ENCODE measurements at regions not wholly inside any gene's neighbourhood (a gene's known extent, or its start where the extent isn't known, plus 50 kb on each side); places are given as distances from the start of the nearest gene placed in this dataset.
"Not testable (repeated sequence)": the region's sequence is repeated elsewhere in the genome, so short reads cannot be mapped to it uniquely, and the experiment has no call there.

DNA sequence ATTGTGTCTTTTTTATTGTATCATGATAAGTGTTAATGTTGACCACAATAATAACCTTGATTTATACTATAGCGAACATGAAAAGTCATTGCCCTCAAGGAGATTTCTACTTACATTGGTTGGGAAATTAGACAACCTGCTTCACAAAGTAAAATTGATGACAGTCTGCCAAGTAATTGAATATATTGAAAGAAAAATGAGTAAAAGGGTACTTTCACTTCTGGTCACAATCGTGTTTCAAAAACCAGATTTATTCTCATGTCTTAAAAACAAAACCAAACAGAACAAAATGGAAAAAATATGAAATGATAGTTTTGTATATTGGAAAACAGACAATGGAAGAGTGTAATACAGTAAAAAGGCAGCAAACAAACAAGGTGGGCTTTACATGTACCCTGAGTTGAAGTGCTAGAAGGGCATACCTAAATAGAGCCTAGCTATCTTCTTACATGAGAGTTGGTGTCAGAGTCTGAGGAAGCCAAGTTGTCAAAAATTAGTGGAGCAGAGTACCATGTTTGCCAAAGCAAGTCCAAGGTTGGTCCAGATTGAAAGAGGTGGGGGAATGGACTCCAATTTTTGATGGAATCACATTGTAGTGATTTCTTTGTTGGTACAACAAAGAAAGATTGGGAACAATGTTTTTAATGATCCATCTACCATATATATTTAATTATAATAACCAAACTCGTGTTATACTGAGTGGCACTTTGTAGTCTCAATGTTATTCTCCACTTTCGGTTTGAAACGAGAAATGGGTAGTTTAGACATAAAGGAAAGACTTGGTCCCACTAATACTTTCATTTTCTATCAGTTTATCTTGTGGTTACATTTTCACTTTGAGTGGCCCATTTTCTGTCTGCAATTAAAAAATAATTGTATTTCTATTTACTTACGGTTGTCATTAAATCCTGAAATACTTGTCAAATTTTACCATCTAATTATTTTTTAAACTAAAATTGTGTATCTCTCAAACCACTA is 775.6 kb downstream of the STIM2 start:
- no peak for DNase-seq (ENCODE audit: low read depth in 2 of 2)

DNA sequence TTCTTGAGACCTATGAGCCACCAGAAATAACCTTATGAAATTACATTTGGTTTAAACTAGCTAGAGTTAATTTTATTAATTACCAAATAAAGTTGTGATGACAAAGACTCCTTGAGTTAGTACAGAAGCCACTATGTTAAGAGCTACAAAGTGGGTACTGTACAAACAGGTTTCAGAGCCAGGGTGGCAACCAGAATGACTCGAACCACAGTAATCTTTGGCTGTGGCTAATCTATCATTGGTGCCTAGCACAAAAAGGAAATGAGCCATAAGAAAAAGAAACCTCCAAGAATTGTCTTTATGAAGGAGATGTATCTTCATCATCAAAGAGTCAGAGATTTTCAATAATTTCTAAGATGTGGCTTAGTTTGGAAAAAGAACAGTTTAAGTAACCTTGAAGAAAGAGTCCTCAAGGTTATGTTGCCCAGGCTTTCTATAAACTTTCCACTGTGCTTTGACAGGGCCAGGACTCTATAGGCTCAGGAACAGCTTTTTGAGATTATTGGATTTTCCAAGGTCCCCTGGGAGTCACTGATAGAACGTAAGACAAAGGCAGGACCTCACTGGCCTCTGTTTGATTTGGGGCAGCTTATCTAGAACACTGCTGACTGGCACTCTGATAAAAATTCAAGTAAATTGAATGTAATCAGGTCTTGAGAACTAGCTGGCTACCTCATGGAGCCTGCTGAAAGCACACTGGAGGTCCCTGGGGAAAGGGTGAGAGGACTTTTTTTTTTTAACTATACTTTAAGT is 777.7 kb downstream of the STIM2 start:
- no peak for DNase-seq (ENCODE audit: low read depth in 2 of 2)

DNA sequence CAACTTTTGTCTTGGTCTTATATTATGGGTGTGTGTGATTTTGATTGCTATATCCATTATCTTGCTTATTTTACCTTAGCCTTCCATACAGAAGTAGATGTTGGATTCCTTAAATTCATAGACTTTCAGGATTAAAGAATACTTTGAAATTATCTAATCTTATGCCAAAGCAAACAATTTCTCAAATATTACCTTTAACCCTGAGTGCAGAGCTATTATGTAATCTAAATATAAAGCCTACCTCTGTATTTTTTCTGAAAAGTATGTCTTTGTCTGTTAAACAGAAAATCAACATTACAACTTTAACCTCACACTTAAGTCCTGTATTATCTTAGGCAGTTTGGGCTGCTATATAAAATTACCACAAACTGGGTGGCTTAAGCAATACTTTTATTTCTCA is 782.5 kb downstream of the STIM2 start:
- DNase-seq (ENCODE audit: low read depth in 2 of 2): no peak

DNA sequence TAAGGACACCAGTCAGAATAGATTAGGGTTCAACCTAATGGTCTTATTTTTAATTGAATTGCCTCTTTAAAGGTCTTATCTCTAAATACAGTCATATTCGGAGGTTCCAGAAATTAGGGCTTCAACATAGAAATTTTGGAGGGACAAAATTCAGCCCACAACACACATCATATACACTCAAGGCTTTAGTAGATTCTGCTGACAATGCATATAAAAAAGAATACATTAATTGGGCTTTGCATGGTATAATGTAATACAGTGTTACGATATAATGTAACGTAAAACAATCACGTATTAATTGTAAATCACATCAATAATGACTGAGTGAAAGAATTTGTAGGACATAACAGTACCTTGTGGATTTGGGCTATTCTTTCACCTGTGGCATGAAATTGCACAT is 787.8 kb downstream of the STIM2 start:
- no peak for DNase-seq (ENCODE audit: low read depth in 2 of 2)

DNA sequence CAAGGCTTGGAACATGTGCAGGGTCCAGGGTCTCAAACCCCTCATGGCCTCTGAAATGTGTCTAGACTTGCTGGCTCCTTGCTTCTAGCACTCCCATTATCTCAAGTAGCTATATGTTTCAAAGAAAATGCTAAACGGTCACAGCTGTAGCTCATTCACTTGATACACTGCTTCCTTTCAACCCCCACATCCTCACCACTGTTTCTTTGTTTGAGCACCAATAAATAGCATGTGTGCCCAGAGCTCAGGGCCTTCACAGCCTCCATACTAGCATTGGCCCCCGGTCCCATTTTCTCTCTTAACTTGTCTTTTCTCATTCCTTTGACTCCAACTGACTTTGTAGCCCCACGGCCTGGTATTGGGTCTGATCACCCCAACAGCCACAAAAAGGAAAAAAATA is 801.8 kb downstream of the STIM2 start:
- no peak for DNase-seq (ENCODE audit: low read depth in 2 of 2)

DNA sequence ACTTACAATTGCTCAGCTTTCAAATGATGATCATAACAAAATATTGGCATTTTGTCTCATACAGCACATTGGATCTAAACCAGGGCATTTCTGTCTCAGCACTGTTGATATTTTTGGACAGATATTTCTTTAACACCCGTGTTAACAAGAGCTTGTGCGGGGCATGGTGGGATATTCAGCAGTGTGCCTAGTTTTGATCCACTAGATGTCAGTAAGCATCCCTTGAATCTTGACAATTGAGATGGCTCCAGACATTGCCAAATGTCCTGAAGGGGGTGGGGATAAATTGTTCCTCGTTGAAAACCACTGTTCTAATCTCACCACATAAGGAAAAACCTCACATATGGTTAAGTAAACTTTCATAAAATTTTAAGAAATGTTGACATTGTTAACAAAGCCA is 806.3 kb downstream of the STIM2 start:
- DNase-seq (ENCODE audit: low read depth in 2 of 2): no peak

DNA sequence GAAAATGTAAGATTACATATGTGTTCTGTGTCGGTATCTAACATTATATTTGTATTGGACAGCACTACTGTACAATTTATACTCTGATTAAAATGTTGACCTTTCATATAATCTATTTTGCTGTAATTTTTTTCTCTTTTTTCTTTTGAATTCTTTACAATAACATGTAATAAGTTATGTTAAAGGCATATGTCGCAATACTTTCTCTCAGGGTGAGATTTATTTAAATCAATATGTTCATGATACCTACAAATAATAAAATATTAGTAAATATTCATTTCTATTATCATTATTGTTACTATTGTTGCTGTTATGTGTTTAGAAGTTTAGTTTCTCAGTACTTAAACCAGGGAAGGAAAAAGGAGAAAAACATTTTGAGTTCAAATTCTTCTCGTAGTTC is 807.4 kb downstream of the STIM2 start:
- DNase-seq (ENCODE audit: low read depth in 2 of 2): no peak

DNA sequence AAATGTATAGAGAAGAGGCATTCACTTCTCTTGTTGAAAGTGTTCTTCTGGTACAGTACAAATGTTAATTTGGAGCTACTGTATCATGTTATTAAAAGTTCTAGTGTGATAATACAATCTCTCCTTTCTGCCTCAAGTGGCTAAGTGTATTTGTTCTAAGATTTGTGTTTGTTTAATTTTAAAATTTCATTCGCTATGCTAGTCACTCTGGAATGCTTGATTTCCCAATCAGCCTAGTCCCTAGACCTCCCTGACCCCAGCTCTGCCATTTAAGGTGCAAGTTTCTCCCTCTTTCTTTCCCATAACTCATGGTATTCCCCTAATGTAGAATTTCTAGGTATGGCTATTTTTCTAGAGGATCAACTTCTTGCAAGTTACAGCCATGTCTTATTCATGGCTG is 817.4 kb downstream of the STIM2 start:
- no peak for DNase-seq (ENCODE audit: low read depth in 2 of 2)

DNA sequence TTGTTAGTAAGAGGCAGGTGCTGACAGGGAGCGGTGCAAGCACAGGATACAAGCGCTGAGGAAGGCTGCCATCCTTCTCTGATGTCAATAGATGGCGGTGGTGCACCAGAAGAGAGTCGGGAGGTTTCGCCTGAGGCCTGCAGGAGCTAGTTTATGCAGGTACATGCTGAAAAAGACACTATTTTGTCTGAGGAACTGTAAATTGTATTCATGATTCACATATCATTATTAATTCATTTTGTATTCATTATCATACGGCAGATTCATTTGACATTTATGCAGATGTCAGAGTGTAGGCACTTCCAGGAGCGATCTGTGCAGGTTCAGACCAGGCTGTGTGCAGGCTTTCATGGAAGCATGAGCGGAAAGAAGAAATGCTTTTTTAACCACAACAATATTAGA is 824.0 kb downstream of the STIM2 start:
- DNase-seq (ENCODE audit: low read depth in 2 of 2): peak in 1 of 2 donors; percentile 6

DNA sequence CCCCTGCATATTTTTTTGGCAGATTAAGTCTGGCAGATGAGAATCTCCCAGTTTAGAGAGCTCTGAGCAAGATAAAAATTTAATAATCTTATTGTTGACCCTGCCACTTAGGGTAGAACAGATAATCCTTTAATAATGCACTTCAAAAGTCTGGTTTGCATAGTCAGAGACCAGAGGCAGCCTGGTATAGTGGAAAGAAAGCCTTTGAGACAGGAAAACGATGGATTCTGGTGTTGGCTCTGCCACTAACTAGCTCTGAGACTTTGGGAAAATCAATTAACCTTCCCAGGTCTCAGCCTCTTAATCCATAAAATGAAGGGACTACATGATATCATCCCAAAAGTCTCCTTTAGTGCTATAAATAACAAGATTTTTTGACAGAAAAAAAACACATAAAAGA is 824.5 kb downstream of the STIM2 start:
- DNase-seq (ENCODE audit: low read depth in 2 of 2): no peak

DNA sequence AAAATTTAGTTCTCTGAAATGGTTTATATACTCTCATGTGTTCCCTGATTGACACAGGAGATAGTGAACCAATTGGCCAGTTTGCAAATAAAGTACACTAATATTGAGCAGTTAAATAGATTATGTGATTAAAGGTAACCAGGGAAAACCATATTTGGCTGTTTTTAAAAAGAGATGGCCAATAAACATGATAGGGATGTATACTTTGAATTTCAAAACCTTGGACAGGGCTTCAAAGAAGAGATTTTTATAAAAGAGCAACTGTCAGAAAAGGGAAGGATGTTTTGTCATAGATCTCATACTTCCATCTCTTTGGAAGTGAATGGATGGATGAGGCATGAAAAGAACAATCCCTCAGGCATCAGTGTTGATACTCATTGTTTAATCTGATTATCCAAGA is 825.3 kb downstream of the STIM2 start:
- DNase-seq (ENCODE audit: low read depth in 2 of 2): no peak

DNA sequence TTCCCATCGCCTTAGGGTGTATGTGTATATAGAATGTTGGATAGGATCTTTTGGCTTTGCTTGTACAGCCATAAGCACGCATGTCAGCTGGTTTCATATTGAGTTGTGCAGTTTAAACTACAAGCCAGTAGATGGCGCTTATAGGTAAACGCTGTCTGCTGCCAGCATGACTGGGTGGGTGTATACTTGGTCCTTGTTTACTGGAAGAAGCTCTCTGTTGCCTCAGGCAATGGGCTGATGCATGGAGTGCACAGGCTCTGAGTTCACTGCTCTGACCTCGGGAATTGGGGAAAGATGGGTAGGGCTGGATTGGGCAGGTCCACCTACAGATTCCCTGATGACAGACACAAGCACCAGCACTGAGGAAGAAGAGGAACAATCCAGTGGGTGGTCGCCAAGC is 831.5 kb downstream of the STIM2 start:
- no peak for DNase-seq (ENCODE audit: low read depth in 2 of 2)

DNA sequence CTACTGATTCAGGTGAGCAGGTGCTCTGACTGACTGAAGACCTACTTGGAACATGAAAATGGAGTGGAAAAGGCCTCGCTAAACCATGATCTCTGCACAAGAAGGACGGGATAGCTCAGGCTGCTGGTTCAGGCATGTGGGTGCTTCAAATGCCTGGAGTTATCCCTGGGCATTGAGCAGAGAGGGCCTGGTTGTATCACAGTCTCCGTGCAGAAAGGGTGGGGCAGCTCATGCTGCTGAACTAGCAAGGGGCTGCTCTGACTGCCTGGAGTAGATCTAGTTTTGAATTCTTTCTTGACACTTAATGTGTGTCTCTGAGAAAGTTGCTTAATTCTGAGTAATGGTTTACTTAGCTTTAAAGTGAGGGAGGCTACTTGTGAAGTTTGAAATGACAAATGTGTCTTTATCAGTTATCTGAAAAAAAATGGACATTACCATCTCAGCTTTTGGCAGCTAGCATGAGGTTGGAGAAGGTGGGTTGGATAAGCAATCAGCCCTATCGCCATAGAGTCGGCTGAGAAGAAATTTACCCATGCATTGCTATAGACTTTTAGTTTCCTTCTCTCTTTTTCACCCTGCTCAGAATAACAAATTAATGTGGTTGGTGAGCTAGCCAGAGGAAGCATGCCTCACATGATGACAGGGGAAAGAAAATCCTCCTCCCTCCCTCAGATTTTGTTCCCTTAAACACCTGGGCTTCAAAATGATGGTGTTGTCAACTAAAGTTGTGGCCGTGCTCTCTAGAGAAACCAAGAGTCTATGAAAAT is 832.4 kb downstream of the STIM2 start:
- DNase-seq (ENCODE audit: low read depth in 2 of 2): no peak

DNA sequence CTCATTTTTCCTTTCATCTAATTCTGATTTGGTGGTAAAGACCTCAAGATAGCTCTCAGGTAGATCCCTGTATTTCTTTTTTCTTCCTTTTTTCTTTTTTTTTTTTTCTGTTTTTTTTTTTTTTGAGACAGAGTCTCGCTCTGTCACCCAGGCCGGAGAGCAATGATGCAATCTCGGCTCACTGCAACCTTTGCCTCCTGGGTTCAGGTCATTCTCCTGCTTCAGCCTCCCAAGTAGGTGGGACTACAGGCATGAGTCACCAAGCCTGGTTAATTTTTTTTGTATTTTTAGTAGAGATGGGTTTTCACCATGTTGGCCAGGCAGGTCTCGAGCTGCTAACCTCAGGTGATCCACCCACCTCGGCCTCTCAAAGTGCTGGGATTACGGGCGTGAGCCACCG is 835.6 kb downstream of the STIM2 start:
- not testable (repeated sequence) for DNase-seq (ENCODE audit: low read depth in 2 of 2)

DNA sequence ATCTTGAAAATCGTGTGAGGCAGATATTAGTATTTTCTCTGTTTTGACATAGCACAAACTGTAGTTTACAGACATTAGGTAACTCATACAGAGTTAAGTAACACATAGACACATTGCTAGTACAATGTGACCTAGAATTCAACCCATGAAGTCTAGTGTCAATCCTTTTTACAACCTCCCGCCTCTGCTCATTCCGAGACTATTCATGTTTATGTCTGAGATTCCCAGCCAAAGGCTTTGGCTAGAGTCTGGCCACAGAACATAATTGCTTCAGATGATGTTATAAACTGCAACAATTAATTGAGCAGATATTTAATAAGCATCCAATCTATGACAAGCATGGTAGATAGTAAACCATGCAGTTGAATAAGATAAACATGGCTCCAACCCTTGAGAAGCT is 841.0 kb downstream of the STIM2 start:
- no peak for DNase-seq (ENCODE audit: low read depth in 2 of 2)

DNA sequence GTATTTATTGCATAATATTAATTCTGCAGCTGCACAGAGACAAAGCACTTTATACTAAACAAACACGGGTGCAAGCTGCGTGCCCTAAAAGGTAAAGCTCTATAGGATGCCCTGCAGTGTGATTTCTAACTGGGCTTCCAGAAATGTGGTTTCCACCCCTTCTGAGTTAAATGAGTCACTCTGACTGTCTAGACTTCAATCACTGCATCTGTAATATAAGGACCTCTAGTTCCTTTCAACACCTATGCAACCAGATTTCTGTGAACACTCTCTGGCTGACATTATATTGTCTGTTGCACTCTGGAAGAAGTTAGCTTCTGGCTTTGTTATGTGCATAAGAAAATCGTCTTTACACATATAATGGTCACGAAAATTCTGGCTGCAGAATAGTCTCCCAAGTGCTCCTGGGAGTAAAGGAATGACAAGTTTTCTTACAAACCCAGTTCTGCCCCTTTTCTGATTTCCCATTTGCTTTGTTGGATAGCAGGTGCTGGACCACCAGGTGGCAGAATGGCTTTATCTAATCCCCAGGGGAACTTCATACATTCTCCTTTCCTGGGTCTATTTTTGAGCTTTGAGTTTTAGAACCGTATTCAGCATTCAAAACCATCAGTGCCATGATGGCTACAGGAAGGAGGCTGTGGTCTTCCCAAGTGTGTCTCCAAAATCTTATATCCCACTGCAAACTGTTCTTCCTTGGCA is 842.2 kb downstream of the STIM2 start:
- no peak for DNase-seq (ENCODE audit: low read depth in 2 of 2)

DNA sequence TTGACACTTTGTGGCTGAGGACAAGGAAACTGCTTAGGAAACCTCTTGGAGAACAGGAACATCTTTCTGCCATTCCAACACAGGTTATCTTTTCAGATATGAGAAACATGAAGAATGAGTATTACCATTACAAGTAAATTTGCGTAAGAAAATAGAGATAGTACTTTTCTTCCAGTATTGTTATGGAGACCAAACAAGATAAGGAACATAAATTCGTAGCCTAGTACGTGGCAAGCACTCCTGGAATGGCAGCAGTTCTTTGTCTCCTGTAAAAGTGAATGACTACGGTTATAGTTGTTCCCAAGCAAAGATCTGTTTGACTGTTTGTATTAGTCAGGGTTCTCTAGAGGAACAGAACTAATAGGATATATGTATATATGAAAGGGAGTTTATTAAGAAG is 843.1 kb downstream of the STIM2 start:
- no peak for DNase-seq (ENCODE audit: low read depth in 2 of 2)

DNA sequence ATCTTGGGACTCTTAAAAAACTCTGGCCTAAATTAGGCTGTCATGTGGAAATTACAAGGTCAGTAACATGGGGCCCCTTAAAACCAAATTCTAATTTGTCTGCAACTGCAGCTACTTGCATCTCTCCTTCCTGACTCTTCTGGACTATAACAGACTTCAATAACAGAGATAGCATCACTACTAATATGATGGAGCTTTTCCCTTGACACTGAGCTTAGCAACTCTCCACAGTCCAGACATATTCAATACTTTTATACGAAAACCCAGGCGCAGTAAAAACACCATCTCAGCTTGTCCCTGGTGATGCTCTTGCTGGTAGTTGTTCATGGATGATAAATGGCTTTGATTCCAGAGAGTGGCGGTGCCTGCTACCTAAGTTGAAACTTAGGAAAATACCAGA is 850.4 kb downstream of the STIM2 start:
- no peak for DNase-seq (ENCODE audit: low read depth in 2 of 2)

DNA sequence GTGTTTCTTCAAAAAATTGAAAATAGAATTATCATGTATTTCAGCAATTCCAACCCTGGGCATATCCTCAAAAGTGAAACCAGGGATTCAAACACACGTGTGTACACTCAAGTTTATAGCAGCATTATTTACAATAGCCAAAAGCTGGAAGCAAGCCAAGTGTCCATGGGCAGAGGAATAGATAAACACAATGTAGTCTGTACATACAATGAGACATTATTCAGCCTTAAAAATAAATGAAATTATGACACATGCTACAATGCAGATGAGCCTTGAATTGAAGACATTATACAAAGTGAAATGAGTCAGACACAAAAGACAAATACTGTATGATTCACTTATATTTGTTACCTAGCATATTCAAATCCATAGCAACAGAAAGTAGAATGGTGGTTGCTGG is 853.4 kb downstream of the STIM2 start:
- no peak for DNase-seq (ENCODE audit: low read depth in 2 of 2)

DNA sequence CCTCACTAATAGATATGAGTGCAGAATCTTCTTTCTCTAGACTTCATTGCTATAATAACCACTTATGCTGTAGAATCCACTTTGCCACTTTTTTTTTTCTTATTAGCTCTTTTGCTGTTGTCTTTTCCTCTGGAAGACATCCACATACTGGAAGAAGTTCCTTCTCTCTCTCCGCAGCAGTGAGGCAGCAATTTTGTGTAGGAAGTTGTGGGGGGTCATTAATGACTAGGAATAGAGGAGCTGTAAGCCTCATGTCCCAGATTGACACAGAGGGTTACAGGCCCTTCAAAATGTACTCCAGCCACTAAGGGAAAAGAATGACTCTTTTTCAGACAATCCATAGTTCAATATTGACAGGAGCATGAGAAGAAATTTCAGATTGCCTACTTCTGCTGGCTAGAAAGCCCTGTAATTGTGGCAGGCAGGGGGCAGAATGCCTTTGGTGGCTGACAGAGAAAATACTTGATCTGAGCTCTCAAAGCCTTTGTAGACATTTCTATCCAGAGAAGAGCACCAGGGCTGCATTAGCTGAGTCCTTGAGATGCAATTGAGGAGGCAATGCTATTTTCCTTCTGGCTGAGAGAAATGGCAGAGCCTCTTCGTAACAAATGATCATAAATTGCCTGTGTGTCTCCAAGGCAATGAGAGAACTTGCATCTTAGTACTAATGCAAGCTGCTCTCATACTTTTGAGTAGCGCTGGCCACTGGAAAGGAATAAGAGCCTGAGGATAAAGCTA is 856.2 kb downstream of the STIM2 start:
- DNase-seq (ENCODE audit: low read depth in 2 of 2): no peak

DNA sequence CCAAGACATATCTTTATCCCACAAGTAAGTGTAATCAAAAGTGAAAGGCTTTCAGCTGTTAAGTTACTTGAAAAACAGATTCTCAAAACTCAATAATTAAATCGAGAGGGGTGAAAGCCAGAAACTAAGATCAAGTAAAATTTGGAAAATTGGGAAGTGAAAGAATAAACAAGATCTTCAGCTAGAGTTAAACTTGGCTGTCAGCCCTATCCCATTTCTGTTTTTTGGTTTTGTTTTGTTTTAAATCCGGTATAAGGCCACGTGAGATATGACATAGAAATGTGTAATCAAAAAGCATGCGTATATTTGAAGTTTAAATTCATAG is 856.8 kb downstream of the STIM2 start:
- no peak for DNase-seq (ENCODE audit: low read depth in 2 of 2)
